ENCODE measurements at regions not wholly inside any gene's neighbourhood (a gene's known extent, or its start where the extent isn't known, plus 50 kb on each side); places are given as distances from the start of the nearest gene placed in this dataset.
A peak's percentile ranks its signal among the peaks of the same experiment; 100 is the strongest.
"Not testable (repeated sequence)": the region's sequence is repeated elsewhere in the genome, so short reads cannot be mapped to it uniquely, and the experiment has no call there.

DNA sequence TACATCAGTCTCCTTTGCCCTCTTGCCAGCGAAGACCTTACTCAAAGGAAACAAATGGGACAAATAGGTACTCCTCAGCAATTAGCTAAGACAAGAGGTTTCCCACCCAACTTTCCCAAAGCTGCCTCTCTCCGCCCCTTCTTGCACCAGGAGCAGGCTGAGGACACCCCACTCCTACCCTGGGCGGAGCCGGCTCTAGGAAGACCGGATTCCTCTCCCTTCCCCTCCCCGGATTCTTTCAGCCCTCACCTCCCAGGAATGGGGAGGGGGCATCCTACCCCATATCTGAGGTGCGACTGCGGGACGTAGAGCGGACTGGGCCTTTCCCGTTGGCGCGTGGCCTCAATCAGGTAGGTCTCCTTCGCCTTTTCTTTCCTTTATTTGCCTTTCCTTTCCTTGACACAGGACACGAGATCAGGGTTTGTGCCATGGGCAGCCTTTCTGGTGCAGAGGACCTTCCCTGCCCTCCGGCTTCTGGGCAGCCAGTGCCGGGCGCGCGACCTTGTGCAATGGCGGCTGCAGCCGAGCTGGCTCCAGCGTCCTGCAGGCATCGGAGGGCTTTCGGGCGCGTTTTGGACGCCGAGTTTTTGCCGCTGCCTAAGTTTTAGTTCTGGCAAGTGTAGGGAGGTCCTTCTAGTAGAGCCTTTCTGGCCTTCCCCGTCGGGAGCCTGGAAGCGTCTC, 279.9 kb downstream of the PLS3 start:
- H3K36me3 ChIP-seq (ENCODE audit: insufficient read depth, low read length); H3K9me3 ChIP-seq (replicated peaks; ENCODE audit: low read length); H3K4me1 ChIP-seq (ENCODE audit: control insufficient read depth, insufficient read depth, low read length); H3K4me2 ChIP-seq (ENCODE audit: low read length); H3K9ac ChIP-seq (ENCODE audit: low read depth, low read length); H3K27me3 ChIP-seq (ENCODE audit: control insufficient read depth, insufficient read depth, low read length); H3K4me3 ChIP-seq (ENCODE audit: low read length): not testable (repeated sequence)

DNA sequence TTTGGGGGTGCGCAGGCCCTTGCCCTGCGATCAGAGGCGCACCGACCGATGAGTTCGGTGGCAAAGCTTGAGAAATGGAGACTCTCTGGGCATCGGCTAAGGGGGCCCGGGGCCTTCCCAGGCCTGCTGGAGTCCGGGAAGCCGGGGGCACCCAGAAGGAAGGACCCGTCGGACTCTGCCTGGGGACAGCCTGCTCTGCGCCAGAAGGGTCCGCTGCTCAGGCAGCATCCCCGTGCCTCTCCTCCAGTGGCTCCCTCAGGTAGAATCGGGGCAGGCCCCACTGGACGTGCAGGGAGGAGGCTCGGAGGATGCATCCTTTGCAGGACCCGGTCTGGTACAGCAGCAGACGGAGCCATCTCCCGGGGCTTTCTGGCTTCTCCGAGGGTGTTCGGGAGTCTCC, 290.0 kb downstream of the PLS3 start:
- H3K27me3 ChIP-seq (ENCODE audit: control insufficient read depth, insufficient read depth, low read length); H3K4me3 ChIP-seq (ENCODE audit: low read length); H3K9ac ChIP-seq (ENCODE audit: low read depth, low read length); H3K9me3 ChIP-seq (replicated peaks; ENCODE audit: low read length); H3K4me2 ChIP-seq (ENCODE audit: low read length); H3K36me3 ChIP-seq (ENCODE audit: insufficient read depth, low read length); H3K4me1 ChIP-seq (ENCODE audit: control insufficient read depth, insufficient read depth, low read length): not testable (repeated sequence)

DNA sequence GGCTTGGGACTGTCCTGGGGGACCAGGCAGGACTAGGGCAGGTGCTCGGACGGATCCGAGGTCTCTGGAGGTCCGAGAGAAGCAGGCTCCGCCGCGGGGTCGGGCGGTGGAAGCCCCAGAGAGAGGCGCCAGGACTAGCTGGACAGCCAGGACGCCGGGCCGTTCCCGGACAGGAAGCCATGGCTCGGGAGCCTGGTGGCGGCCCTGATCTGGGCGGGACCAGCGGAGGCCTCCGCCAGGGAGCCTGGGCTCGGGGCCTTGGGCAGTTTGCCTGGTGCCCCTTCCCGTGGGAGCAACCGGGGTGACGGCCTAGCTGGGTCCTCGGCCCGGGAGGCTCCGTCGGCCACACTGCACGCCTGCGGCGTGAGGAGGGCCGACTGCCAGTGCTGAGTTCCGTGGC, 292.3 kb downstream of the PLS3 start:
- Histone ChIP-seq H3K4me3 (ENCODE audit: low read length) (peak overlapping the region; percentile 71), H3K4me2 (ENCODE audit: low read length) (peak overlapping the region; percentile 77), H3K9ac (ENCODE audit: low read depth, low read length) (peak overlapping the region; percentile 64)
- not testable (repeated sequence) for H3K9me3 ChIP-seq (replicated peaks; ENCODE audit: low read length); H3K36me3 ChIP-seq (ENCODE audit: insufficient read depth, low read length); H3K27me3 ChIP-seq (ENCODE audit: control insufficient read depth, insufficient read depth, low read length); H3K4me1 ChIP-seq (ENCODE audit: control insufficient read depth, insufficient read depth, low read length)

DNA sequence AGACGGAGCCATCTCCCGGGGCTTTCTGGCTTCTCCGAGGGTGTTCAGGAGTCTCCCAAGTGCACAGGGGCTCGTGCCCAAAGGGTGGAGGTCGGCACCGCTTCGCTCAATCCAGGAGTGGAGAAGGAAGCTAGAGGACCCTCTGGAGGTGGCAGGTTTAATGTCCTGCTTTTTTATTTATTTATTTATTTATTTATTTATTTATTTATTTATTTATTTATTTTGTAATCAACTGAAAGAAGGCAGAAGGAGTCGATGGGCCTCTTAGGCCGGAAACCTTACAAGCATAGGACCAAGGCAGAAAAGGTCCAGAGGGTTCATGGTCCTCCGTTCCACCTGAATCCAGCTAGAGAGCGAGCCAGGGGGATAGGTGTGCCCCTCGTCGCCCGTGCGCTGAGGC, 289.4 kb upstream of the AGTR2 start:
- not testable (repeated sequence) for H3K36me3 ChIP-seq (ENCODE audit: insufficient read depth, low read length); H3K4me2 ChIP-seq (ENCODE audit: low read length); H3K27me3 ChIP-seq (ENCODE audit: control insufficient read depth, insufficient read depth, low read length); H3K9me3 ChIP-seq (replicated peaks; ENCODE audit: low read length); H3K9ac ChIP-seq (ENCODE audit: low read depth, low read length); H3K4me3 ChIP-seq (ENCODE audit: low read length); H3K4me1 ChIP-seq (ENCODE audit: control insufficient read depth, insufficient read depth, low read length)

DNA sequence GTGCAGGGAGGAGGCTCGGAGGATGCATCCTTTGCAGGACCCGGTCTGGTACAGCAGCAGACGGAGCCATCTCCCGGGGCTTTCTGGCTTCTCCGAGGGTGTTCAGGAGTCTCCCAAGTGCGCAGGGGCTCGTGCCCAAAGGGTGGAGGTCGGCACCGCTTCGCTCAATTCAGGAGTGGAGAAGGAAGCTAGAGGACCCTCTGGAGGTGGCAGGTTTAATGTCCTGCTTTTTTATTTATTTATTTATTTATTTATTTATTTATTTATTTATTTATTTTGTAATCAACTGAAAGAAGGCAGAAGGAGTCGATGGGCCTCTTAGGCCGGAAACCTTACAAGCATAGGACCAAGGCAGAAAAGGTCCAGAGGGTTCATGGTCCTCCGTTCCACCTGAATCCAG, 286.4 kb upstream of the AGTR2 start:
- not testable (repeated sequence) for H3K9ac ChIP-seq (ENCODE audit: low read depth, low read length); H3K9me3 ChIP-seq (replicated peaks; ENCODE audit: low read length); H3K36me3 ChIP-seq (ENCODE audit: insufficient read depth, low read length); H3K4me3 ChIP-seq (ENCODE audit: low read length); H3K4me2 ChIP-seq (ENCODE audit: low read length); H3K4me1 ChIP-seq (ENCODE audit: control insufficient read depth, insufficient read depth, low read length); H3K27me3 ChIP-seq (ENCODE audit: control insufficient read depth, insufficient read depth, low read length)

DNA sequence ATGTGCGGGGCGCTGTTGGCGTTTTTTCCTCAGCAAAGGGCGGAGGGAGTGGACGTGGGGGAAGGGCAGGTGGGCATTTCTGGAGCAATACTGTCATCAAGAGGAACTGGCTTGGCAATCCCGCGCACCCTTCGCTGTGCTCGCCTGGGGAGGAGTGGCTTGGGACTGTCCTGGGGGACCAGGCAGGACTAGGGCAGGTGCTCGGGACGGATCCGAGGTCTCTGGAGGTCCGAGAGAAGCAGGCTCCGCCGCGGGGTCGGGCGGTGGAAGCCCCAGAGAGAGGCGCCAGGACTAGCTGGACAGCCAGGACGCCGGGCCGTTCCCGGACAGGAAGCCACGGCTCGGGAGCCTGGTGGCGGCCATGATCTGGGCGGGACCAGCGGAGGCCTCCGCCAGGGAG, 282.5 kb upstream of the AGTR2 start:
- not testable (repeated sequence) for H3K9me3 ChIP-seq (replicated peaks; ENCODE audit: low read length); H3K4me2 ChIP-seq (ENCODE audit: low read length); H3K4me3 ChIP-seq (ENCODE audit: low read length); H3K9ac ChIP-seq (ENCODE audit: low read depth, low read length); H3K4me1 ChIP-seq (ENCODE audit: control insufficient read depth, insufficient read depth, low read length); H3K27me3 ChIP-seq (ENCODE audit: control insufficient read depth, insufficient read depth, low read length); H3K36me3 ChIP-seq (ENCODE audit: insufficient read depth, low read length)

DNA sequence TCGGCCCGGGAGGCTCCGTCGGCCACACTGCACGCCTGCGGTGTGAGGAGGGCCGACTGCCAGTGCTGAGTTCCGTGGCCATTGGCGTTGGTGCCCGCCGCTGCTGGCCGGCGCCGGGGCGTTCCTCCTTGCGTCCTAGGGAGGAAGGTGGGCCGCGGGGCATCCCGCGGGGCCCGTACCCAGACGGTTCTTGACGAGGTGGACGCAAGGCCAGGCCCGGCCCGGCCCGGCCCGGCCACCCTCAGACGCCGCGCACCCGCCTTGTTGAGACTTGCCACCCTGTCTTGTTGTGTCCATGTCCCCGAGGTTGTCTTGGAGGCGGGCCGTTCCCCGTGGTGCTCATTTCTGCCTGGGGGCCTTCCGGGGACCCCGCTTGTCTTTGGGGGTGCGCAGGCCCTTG, 282.0 kb upstream of the AGTR2 start:
- not testable (repeated sequence) for H3K9me3 ChIP-seq (replicated peaks; ENCODE audit: low read length); H3K27me3 ChIP-seq (ENCODE audit: control insufficient read depth, insufficient read depth, low read length); H3K4me3 ChIP-seq (ENCODE audit: low read length); H3K9ac ChIP-seq (ENCODE audit: low read depth, low read length); H3K4me2 ChIP-seq (ENCODE audit: low read length); H3K36me3 ChIP-seq (ENCODE audit: insufficient read depth, low read length); H3K4me1 ChIP-seq (ENCODE audit: control insufficient read depth, insufficient read depth, low read length)

DNA sequence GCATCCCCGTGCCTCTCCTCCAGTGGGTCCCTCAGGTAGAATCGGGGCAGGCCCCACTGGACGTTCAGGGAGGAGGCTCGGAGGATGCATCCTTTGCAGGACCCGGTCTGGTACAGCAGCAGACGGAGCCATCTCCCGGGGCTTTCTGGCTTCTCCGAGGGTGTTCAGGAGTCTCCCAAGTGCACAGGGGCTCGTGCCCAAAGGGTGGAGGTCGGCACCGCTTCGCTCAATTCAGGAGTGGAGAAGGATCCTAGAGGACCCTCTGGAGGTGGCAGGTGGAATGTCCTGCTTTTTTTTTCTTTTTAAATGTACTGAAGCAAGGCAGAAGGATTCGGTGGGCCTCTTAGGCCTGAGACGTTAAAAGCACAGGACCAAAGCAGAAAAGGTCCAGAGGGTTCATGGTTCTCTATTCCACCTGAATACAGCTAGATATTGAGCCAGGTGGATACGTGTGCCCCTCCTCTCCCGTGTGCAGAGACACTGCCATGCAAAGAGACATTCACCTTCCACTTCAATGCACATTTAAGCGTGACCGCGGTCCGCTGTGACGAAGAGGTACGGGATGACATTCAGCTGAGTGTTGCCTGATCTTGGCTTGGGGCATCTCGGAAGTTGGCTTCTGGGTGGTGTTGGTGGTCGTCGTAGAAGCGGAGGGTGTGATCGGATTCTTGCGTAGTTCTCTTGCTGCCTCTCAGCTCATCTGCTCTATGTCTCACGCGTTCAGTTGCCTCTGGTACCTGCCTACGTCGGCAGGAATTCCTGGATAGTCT, 281.2 kb upstream of the AGTR2 start:
- H3K27me3 ChIP-seq (ENCODE audit: control insufficient read depth, insufficient read depth, low read length), result no peaks in the 10 kb centered on the region
- peaks cover 5% of the 10 kb centered on the region for H3K9me3 ChIP-seq (replicated peaks; ENCODE audit: low read length)
- H3K9ac ChIP-seq (ENCODE audit: low read depth, low read length), result no peak overlapping the region
- H3K4me2 ChIP-seq (ENCODE audit: low read length), result no peak overlapping the region
- no peak overlapping the region for H3K4me3 ChIP-seq (ENCODE audit: low read length)
- H3K36me3 ChIP-seq (ENCODE audit: insufficient read depth, low read length), result no peaks in the 10 kb centered on the region
- H3K4me1 ChIP-seq (ENCODE audit: control insufficient read depth, insufficient read depth, low read length), result peaks cover 6% of the 10 kb centered on the region

DNA sequence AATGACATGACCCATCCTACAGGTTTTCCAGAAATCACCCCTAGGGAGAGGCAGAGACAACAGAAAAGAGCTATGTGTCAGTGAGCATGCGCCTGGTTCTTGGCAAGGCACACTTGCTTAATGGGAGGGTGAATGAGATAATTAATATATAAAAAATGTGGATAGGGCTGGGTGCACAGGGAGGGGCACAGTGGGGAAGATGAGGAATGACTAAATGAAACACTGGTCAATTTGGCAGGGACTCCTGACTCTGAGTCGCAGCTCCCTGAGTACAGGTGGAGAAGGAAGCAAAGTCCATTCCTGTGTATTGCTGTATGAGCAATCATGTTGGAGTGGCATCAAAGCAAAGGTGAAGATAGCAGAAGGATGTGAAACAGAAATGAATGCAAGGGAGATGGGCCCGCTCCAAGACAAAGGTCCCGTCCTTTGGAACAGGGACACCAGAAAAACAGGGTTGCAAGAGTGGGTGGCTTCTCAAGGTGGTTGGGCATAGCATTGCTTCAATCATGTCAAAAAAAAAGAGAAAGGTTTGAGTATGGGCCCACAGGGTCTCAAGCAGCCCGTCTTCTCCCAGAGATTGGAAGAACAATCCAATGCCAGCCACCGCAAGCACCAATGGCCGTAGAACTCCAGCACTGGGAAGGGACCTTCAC, 278.4 kb upstream of the AGTR2 start:
- peaks cover 5% of the 10 kb centered on the region for H3K9me3 ChIP-seq (replicated peaks; ENCODE audit: low read length)
- H3K4me1 ChIP-seq (ENCODE audit: control insufficient read depth, insufficient read depth, low read length), result peaks cover 6% of the 10 kb centered on the region
- H3K9ac ChIP-seq (ENCODE audit: low read depth, low read length), result no peak overlapping the region
- no peaks in the 10 kb centered on the region for H3K36me3 ChIP-seq (ENCODE audit: insufficient read depth, low read length)
- H3K4me3 ChIP-seq (ENCODE audit: low read length), result peak overlapping the region; percentile 58
- H3K4me2 ChIP-seq (ENCODE audit: low read length), result peak overlapping the region; percentile 67
- H3K27me3 ChIP-seq (ENCODE audit: control insufficient read depth, insufficient read depth, low read length), result peaks cover 3% of the 10 kb centered on the region

DNA sequence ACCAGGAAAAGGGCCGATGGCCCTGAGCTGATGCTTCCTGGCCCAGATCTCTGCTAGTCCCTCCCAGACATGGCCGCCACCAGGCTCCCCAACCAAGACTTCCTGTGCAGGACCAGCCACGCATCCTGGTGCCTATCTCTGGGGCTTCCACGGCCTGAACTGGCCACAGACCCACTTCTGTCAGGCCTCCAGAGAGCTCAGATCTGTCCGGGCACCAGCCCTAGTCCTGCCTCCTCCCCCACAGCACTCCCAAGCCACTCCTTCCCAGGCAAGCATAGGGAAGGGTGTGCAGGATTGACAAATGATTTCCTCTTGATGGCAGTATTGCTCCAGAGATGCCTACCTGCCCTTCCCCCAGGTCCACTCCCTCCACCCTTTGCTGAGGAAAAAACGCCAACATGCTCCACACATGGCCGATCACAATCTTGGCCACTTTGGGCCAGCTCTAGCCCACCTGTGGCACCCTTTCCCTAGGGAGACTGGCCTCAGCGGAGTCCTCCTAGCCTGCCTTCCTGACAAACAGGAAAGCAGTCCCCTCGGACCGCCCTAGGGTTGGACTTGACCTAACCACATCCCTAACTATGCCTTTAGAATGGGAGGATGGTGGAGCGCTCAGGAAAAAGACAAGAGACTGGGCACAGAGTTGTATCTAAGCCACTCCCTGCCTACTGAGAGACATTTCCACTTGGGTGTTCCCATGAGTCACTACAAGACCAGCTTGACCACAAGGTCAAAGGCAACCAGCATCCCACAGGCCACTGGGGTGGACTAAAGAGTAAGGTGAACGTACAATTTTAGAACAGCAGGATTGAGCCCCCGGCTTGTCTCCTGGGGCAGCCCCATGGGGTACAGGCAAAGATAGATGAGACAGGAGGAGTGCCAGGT, 277.5 kb upstream of the AGTR2 start:
- peaks cover 6% of the 10 kb centered on the region for H3K4me1 ChIP-seq (ENCODE audit: control insufficient read depth, insufficient read depth, low read length)
- peaks cover 4% of the 10 kb centered on the region for H3K27me3 ChIP-seq (ENCODE audit: control insufficient read depth, insufficient read depth, low read length)
- H3K4me2 ChIP-seq (ENCODE audit: low read length), result peak overlapping the region; percentile 67
- H3K4me3 ChIP-seq (ENCODE audit: low read length), result peak overlapping the region; percentile 58
- H3K36me3 ChIP-seq (ENCODE audit: insufficient read depth, low read length), result no peaks in the 10 kb centered on the region
- H3K9me3 ChIP-seq (replicated peaks; ENCODE audit: low read length), result peaks cover 5% of the 10 kb centered on the region
- H3K9ac ChIP-seq (ENCODE audit: low read depth, low read length), result peak overlapping the region; percentile 39

DNA sequence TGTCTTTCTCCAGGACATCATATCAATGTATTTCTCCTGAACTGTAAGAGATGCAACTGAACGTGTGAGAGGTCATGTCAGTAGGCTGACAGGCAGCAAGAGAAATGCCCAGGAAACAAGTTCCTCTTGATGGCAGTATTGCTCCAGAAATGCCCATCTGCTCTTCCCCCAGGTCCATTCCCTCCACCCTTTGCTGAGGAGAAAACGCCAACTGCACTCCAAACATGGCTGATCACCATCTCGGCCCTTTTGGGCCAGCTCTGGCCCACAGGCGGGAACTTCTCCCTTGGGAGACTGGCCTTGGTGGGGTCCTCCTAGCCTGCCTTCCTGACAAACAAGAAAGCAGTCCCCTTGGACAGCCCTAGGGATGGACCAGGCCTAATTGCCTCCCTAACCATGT, 276.5 kb upstream of the AGTR2 start:
- no peak overlapping the region for H3K4me2 ChIP-seq (ENCODE audit: low read length)
- peaks cover 5% of the 10 kb centered on the region for H3K9me3 ChIP-seq (replicated peaks; ENCODE audit: low read length)
- no peak overlapping the region for H3K4me3 ChIP-seq (ENCODE audit: low read length)
- H3K4me1 ChIP-seq (ENCODE audit: control insufficient read depth, insufficient read depth, low read length), result peaks cover 6% of the 10 kb centered on the region
- H3K9ac ChIP-seq (ENCODE audit: low read depth, low read length), result no peak overlapping the region
- peaks cover 4% of the 10 kb centered on the region for H3K27me3 ChIP-seq (ENCODE audit: control insufficient read depth, insufficient read depth, low read length)
- H3K36me3 ChIP-seq (ENCODE audit: insufficient read depth, low read length), result no peaks in the 10 kb centered on the region
